HG03280 (cell line): ENCODE measurements at regions not wholly inside any gene's neighbourhood (a gene's known extent, or its start where the extent isn't known, plus 50 kb on each side); places are given as distances from the start of the nearest gene placed in this dataset.
"Not testable (repeated sequence)": the region's sequence is repeated elsewhere in the genome, so short reads cannot be mapped to it uniquely, and the experiment has no call there.

Source experiments
- ATAC-seq: cut with Tn5 transposase; IDR thresholded peaks from one replicate; pipeline ENCODE4 v1.9.1; 2021; ENCODE audit warnings: mild to moderate bottlenecking, moderate library complexity; ENCODE audit not compliant: unreplicated experiment

- no peak for ATAC-seq
Observed at GRCh38 chr5:124007675-124008398, 495.9 kb downstream of the CSNK1G3 start.

GRCh38 chr5:124001036-124001615, 489.1 kb downstream of the CSNK1G3 start:
- ATAC-seq, result no peak

GRCh38 chr5:124000538-124000937, 488.6 kb downstream of the CSNK1G3 start:
- no peak for ATAC-seq

- ATAC-seq, result no peak
Observed at GRCh38 chr5:123997462-123998215, 485.7 kb downstream of the CSNK1G3 start.

- ATAC-seq, result no peak
Observed at GRCh38 chr5:123997064-123997461, 485.1 kb downstream of the CSNK1G3 start.

GRCh38 chr5:123992641-123993040, 480.7 kb downstream of the CSNK1G3 start:
- no peak for ATAC-seq

GRCh38 chr5:123987956-123988355, 476.0 kb downstream of the CSNK1G3 start:
- ATAC-seq, result no peak

GRCh38 chr5:123976379-123977033, 464.5 kb downstream of the CSNK1G3 start:
- peak; percentile 68 for ATAC-seq

- not testable (repeated sequence) for ATAC-seq
Observed at GRCh38 chr5:123975521-123975920, 463.5 kb downstream of the CSNK1G3 start.

GRCh38 chr5:123966781-123967180, 454.8 kb downstream of the CSNK1G3 start:
- ATAC-seq, result no peak

GRCh38 chr5:123965626-123966025, 453.6 kb downstream of the CSNK1G3 start:
- ATAC-seq, result no peak

GRCh38 chr5:123964884-123965283, 452.9 kb downstream of the CSNK1G3 start:
- ATAC-seq, result no peak

GRCh38 chr5:123960526-123960925, 448.5 kb downstream of the CSNK1G3 start:
- ATAC-seq, result no peak

GRCh38 chr5:123951582-123951977, 439.6 kb downstream of the CSNK1G3 start:
- ATAC-seq, result no peak

- ATAC-seq, result no peak
Observed at GRCh38 chr5:123950701-123951581, 439.0 kb downstream of the CSNK1G3 start.

GRCh38 chr5:123949807-123950340, 437.9 kb downstream of the CSNK1G3 start:
- no peak for ATAC-seq

- no peak for ATAC-seq
Observed at GRCh38 chr5:123949043-123949804, 437.2 kb downstream of the CSNK1G3 start.

GRCh38 chr5:123947797-123948196, 435.8 kb downstream of the CSNK1G3 start:
- ATAC-seq, result no peak

- ATAC-seq, result no peak
Observed at GRCh38 chr5:123945548-123945947, 433.6 kb downstream of the CSNK1G3 start.
